HEK293 (cell line): ENCODE measurements at regions not wholly inside any gene's neighbourhood (a gene's known extent, or its start where the extent isn't known, plus 50 kb on each side); places are given as distances from the start of the nearest gene placed in this dataset.

Experiments
- CTCF ChIA-PET: fragments of 350-600 bp; formaldehyde crosslinking; extraction: SDS; loops from one replicate; lab custom pipeline; 2021; ENCODE audit warnings: antibody characterized with exemption; lab: Yijun Ruan, JAX
- POLR2A ChIA-PET: fragments of 300-600 bp; formaldehyde crosslinking; extraction: SDS; loops from one replicate; lab custom pipeline; 2020; ENCODE audit warnings: antibody characterized with exemption, inconsistent platforms; lab: Yijun Ruan, JAX
- H3K27ac ChIP-seq: fragments of 200-500 bp; sonication (Bioruptor generic); 2 replicates; pipeline ENCODE4 v1.5.1; 2014; ENCODE audit warnings: low read depth, low read length, control low read depth, inconsistent platforms; ENCODE audit errors: extremely low read depth
- H3K36me3 ChIP-seq, 2 experiments: fragments of 200-500 bp in 1 of 2; sonication (Bioruptor generic) in 1 of 2; 1 replicate in 1 of 2; 2 replicates in 1 of 2; pipeline ENCODE4 v1.5.1; 2014 to 2017; ENCODE audit warnings: inconsistent platforms in 2 of 2, low read length in 2 of 2; ENCODE audit not compliant: control insufficient read depth in 2 of 2, insufficient read depth in 1 of 2
- H3K4me1 ChIP-seq: fragments of 200-500 bp; sonication (Bioruptor generic); 2 replicates; pipeline ENCODE4 v1.5.1; 2014; ENCODE audit warnings: mild to moderate bottlenecking, low read length, inconsistent platforms; ENCODE audit not compliant: control insufficient read depth, insufficient read depth
- H3K4me3 ChIP-seq: 2 replicates; pipeline ENCODE4 v1.5.1; 2011; ENCODE audit warnings: low read depth, mild to moderate bottlenecking, control low read depth, low read length, moderate library complexity
- H3K9me3 ChIP-seq: fragments of 200-500 bp; sonication (Bioruptor generic); 2 replicates; pipeline ENCODE4 v1.5.1; 2014; ENCODE audit warnings: low read depth, low read length, inconsistent platforms; ENCODE audit not compliant: control insufficient read depth, insufficient read depth
- BCL11A ChIP-seq: fragments of 450-650 bp; formaldehyde crosslinking; IDR thresholded peaks from 2 replicates; pipeline ENCODE4 v1.5.1; 2016; ENCODE audit warnings: low read depth, missing biosample characterization, missing genetic modification characterization
- MZF1 ChIP-seq: fragments of 450-650 bp; formaldehyde crosslinking; IDR thresholded peaks from 2 replicates; pipeline ENCODE4 v1.5.1; 2017; ENCODE audit warnings: missing biosample characterization, missing genetic modification characterization, borderline replicate concordance
- SCRT2 ChIP-seq: fragments of 450-650 bp; formaldehyde crosslinking; IDR thresholded peaks from 2 replicates; pipeline ENCODE4 v1.5.1; 2016; ENCODE audit warnings: missing biosample characterization, missing genetic modification characterization
- YY1 ChIP-seq: fragments of 450-650 bp; formaldehyde crosslinking; IDR thresholded peaks from 2 replicates; pipeline ENCODE4 v1.5.1; 2018; ENCODE audit warnings: missing biosample characterization, missing genetic modification characterization
- ZBTB1 ChIP-seq: fragments of 450-650 bp; formaldehyde crosslinking; IDR thresholded peaks from 2 replicates; pipeline ENCODE4 v1.5.1; 2016; ENCODE audit warnings: missing biosample characterization, missing genetic modification characterization
- ZBTB17 ChIP-seq: fragments of 450-650 bp; formaldehyde crosslinking; IDR thresholded peaks from 2 replicates; pipeline ENCODE4 v1.5.1; 2016; ENCODE audit warnings: missing biosample characterization, missing genetic modification characterization
- ZFP3 ChIP-seq: fragments of 450-650 bp; formaldehyde crosslinking; IDR thresholded peaks from 2 replicates; pipeline ENCODE4 v1.5.1; 2016; ENCODE audit warnings: low read depth, missing biosample characterization, missing genetic modification characterization
- ZFP69B ChIP-seq: fragments of 450-650 bp; formaldehyde crosslinking; IDR thresholded peaks from 2 replicates; pipeline ENCODE4 v1.5.1; 2016; ENCODE audit warnings: missing biosample characterization, missing genetic modification characterization
- ZNF112 ChIP-seq: fragments of 450-650 bp; formaldehyde crosslinking; IDR thresholded peaks from 2 replicates; pipeline ENCODE4 v1.5.0; 2017; ENCODE audit warnings: missing biosample characterization, missing genetic modification characterization
- ZNF138 ChIP-seq: fragments of 450-650 bp; formaldehyde crosslinking; IDR thresholded peaks from 2 replicates; pipeline ENCODE4 v1.5.1; 2016; ENCODE audit warnings: missing biosample characterization, missing genetic modification characterization, borderline replicate concordance
- ZNF214 ChIP-seq: fragments of 450-650 bp; formaldehyde crosslinking; IDR thresholded peaks from 2 replicates; pipeline ENCODE4 v1.5.1; 2017; ENCODE audit warnings: missing biosample characterization, mild to moderate bottlenecking, missing genetic modification characterization, borderline replicate concordance
- ZNF280C ChIP-seq: fragments of 450-650 bp; formaldehyde crosslinking; IDR thresholded peaks from 2 replicates; pipeline ENCODE4 v1.5.1; 2016; ENCODE audit warnings: missing biosample characterization, missing genetic modification characterization
- ZNF398 ChIP-seq: fragments of 450-650 bp; formaldehyde crosslinking; IDR thresholded peaks from 2 replicates; pipeline ENCODE4 v1.5.1; 2017; ENCODE audit warnings: missing biosample characterization, missing genetic modification characterization
- ZNF416 ChIP-seq: fragments of 450-650 bp; formaldehyde crosslinking; IDR thresholded peaks from 2 replicates; pipeline ENCODE4 v1.5.1; 2016; ENCODE audit warnings: missing biosample characterization, missing genetic modification characterization
- ZNF548 ChIP-seq: fragments of 450-650 bp; formaldehyde crosslinking; IDR thresholded peaks from 2 replicates; pipeline ENCODE4 v1.5.1; 2016; ENCODE audit warnings: missing biosample characterization, missing genetic modification characterization
- ZNF658 ChIP-seq: fragments of 450-650 bp; formaldehyde crosslinking; IDR thresholded peaks from 2 replicates; pipeline ENCODE4; 2016; ENCODE audit warnings: missing biosample characterization, missing genetic modification characterization
- ZNF677 ChIP-seq: fragments of 450-650 bp; IDR thresholded peaks from 2 replicates; pipeline ENCODE4 v1.5.0; 2018; ENCODE audit warnings: missing biosample characterization, mild to moderate bottlenecking, missing genetic modification characterization, moderate library complexity
- ZNF747 ChIP-seq: fragments of 450-650 bp; formaldehyde crosslinking; IDR thresholded peaks from 2 replicates; pipeline ENCODE4 v1.5.1; 2016; ENCODE audit warnings: missing biosample characterization, missing genetic modification characterization
- ZNF768 ChIP-seq: fragments of 450-650 bp; formaldehyde crosslinking; IDR thresholded peaks from 2 replicates; pipeline ENCODE4 v1.5.1; 2018; ENCODE audit warnings: missing biosample characterization, mild to moderate bottlenecking, missing genetic modification characterization
- ZNF791 ChIP-seq: fragments of 450-650 bp; formaldehyde crosslinking; IDR thresholded peaks from 2 replicates; pipeline ENCODE4 v1.5.1; 2016; ENCODE audit warnings: missing biosample characterization, missing genetic modification characterization
- ZSCAN18 ChIP-seq: fragments of 450-650 bp; formaldehyde crosslinking; IDR thresholded peaks from 2 replicates; pipeline ENCODE4 v1.5.1; 2016; ENCODE audit warnings: missing biosample characterization, missing genetic modification characterization
- TF ChIP-seq, protein P1 (sequence below): fragments of 450-650 bp; formaldehyde crosslinking; IDR thresholded peaks from 2 replicates; pipeline ENCODE4 v1.5.1; 2017; ENCODE audit warnings: missing biosample characterization, missing genetic modification characterization
- TF ChIP-seq, protein P2 (sequence below): fragments of 450-650 bp; formaldehyde crosslinking; optimal IDR thresholded peaks from 2 replicates; pipeline ENCODE3; 2016; ENCODE audit warnings: missing biosample characterization, mild to moderate bottlenecking, missing genetic modification characterization

GRCh38 chr2:5937321-5937720 is 245.1 kb downstream of the SOX11 start (continued):
- TF ChIP-seq ZNF280C (tag by site-specific recombination), result no peak
- TF ChIP-seq ZNF677 (tag by site-specific recombination), result no peak
- TF ChIP-seq ZSCAN18, result no peak
- TF ChIP-seq ZNF398 (tag by site-specific recombination), result no peak
- TF ChIP-seq ZNF138, result no peak
- no peak for TF ChIP-seq ZFP3
- TF ChIP-seq ZBTB1 (tag by site-specific recombination), result no peak

- ChIA-PET CTCF (no interaction called here), POLR2A (no interaction called here)
- no peak for TF ChIP-seq ZNF747 (tag by site-specific recombination)
- TF ChIP-seq ZNF416, result no peak
- Histone ChIP-seq H3K9me3 (no peaks in the 10 kb centered on the region), H3K36me3 (no peaks in the 10 kb centered on the region), H3K4me3 (no peak overlapping the region), H3K27ac (no peak overlapping the region), H3K4me1 (no peaks in the 10 kb centered on the region)
These were observed 245.8 kb downstream of the SOX11 start for GRCh38 chr2:5937851-5938565.

DNA sequence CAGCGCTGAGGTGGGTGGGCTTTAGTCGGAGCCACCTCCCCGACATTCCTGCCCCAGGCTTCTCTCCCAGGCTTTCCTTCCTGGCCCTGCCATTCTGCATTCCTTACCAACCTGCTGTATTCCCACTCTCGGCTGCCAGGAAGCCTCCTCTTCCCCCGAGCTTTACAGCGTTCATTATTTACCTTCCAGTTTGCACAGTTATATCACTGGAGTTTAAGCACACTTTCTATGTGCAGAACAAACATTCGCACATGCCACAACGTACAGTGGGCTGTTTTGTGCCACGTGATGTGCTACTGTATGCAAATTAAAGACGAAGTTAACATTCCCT is 246.3 kb downstream of the SOX11 start:
- POLR2A ChIA-PET, result no interaction called here
- no peak overlapping the region for H3K27ac ChIP-seq
- H3K4me1 ChIP-seq, result no peaks in the 10 kb centered on the region
- H3K9me3 ChIP-seq, result no peaks in the 10 kb centered on the region
- CTCF ChIA-PET, result no interaction called here
- no peak overlapping the region for H3K4me3 ChIP-seq
- H3K36me3 ChIP-seq, result no peaks in the 10 kb centered on the region
- no peak for TF ChIP-seq ZNF658

DNA sequence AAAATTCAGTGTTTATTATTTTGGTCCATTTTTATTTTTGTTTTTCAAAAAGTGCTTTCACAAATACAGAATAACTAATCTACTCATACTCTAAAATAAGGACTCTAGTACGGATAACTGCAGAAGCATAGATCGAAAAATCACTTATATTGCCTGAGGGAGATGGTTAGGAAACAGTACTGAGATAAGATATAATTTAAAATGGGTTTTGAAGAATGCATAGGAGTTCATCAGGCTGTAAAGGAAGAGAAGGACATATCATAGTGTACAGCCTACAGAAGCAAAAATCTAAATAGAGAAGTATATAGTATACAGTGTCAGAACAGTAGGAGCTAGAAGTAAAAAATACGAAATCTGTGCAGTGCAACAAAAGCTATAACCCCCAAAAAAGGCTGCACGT is 247.4 kb downstream of the SOX11 start:
- no peaks in the 10 kb centered on the region for H3K36me3 ChIP-seq
- no peak overlapping the region for H3K27ac ChIP-seq
- H3K9me3 ChIP-seq, result no peaks in the 10 kb centered on the region
- no peaks in the 10 kb centered on the region for H3K4me1 ChIP-seq
- POLR2A ChIA-PET, result no interaction called here
- H3K4me3 ChIP-seq, result no peak overlapping the region
- CTCF ChIA-PET, result interaction anchor here (0.6 kb wide), 1 partner anchor 588 kb away, joined by 5 read pairs; no protein-coding TSS in a partner anchor
- TF ChIP-seq ZNF548 (tag by site-specific recombination), result no peak
- TF ChIP-seq, protein P1, sequence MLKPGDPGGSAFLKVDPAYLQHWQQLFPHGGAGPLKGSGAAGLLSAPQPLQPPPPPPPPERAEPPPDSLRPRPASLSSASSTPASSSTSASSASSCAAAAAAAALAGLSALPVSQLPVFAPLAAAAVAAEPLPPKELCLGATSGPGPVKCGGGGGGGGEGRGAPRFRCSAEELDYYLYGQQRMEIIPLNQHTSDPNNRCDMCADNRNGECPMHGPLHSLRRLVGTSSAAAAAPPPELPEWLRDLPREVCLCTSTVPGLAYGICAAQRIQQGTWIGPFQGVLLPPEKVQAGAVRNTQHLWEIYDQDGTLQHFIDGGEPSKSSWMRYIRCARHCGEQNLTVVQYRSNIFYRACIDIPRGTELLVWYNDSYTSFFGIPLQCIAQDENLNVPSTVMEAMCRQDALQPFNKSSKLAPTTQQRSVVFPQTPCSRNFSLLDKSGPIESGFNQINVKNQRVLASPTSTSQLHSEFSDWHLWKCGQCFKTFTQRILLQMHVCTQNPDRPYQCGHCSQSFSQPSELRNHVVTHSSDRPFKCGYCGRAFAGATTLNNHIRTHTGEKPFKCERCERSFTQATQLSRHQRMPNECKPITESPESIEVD (tag by site-specific recombination), result no peak
- TF ChIP-seq SCRT2, result no peak
- no peak for TF ChIP-seq ZNF658
- TF ChIP-seq YY1, result no peak
- TF ChIP-seq ZFP69B (tag by site-specific recombination), result no peak
- TF ChIP-seq, protein P2, sequence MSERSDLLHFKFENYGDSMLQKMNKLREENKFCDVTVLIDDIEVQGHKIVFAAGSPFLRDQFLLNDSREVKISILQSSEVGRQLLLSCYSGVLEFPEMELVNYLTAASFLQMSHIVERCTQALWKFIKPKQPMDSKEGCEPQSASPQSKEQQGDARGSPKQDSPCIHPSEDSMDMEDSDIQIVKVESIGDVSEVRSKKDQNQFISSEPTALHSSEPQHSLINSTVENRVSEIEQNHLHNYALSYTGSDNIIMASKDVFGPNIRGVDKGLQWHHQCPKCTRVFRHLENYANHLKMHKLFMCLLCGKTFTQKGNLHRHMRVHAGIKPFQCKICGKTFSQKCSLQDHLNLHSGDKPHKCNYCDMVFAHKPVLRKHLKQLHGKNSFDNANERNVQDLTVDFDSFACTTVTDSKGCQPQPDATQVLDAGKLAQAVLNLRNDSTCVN (tag by site-specific recombination), result no peak
- no peak for TF ChIP-seq ZNF112 (tag by site-specific recombination)
- no peak for TF ChIP-seq ZBTB17 (tag by site-specific recombination)
- TF ChIP-seq MZF1 (tag by site-specific recombination), result no peak
- no peak for TF ChIP-seq ZNF768 (tag by site-specific recombination)
- TF ChIP-seq BCL11A (tag by site-specific recombination), result no peak
- TF ChIP-seq ZNF214 (tag by site-specific recombination), result no peak
- no peak for TF ChIP-seq ZNF791 (tag by site-specific recombination)
